SU-DHL-6 (cell line): ENCODE measurements at regions not wholly inside any gene's neighbourhood (a gene's known extent, or its start where the extent isn't known, plus 50 kb on each side); places are given as distances from the start of the nearest gene placed in this dataset.

Experiments
- H2AFZ ChIP-seq: fragments of 200-600 bp; sonication (generic); 2 replicates; pipeline ENCODE4 v1.6.1; 2014; ENCODE audit warnings: low read depth, mild to moderate bottlenecking, moderate library complexity, mixed read lengths, antibody characterized with exemption, low read length; ENCODE audit not compliant: severe bottlenecking
- H3F3A ChIP-seq: fragments of 200-600 bp; shearing (Covaris generic); 2 replicates; pipeline ENCODE4 v1.6.0; 2016; ENCODE audit warnings: antibody characterized with exemption, mild to moderate bottlenecking; ENCODE audit not compliant: insufficient read depth
- H3K27ac ChIP-seq: fragments of 200-600 bp; sonication (generic); 2 replicates; pipeline ENCODE4 v1.5.1; 2016; ENCODE audit warnings: low read depth, mild to moderate bottlenecking, low read length, moderate library complexity, mixed read lengths
- H3K27me3 ChIP-seq: fragments of 200-600 bp; sonication (generic), shearing (Covaris generic); 2 replicates; pipeline ENCODE4 v1.6.0; 2014; ENCODE audit warnings: mild to moderate bottlenecking, low read length
- H3K36me3 ChIP-seq: fragments of 200-600 bp; sonication (generic); 2 replicates; pipeline ENCODE4 v1.6.1; 2014; ENCODE audit warnings: mild to moderate bottlenecking, low read length, mixed read lengths
- H3K4me2 ChIP-seq: fragments of 300-600, 200-600 bp; shearing (Covaris generic), sonication (generic); 2 replicates; pipeline ENCODE4 v1.6.0; 2014; ENCODE audit warnings: low read length, low read depth, mild to moderate bottlenecking; ENCODE audit not compliant: poor library complexity, severe bottlenecking
- H3K4me3 ChIP-seq: fragments of 200-600 bp; sonication (generic); 2 replicates; pipeline ENCODE4 v1.5.1; 2014; ENCODE audit warnings: antibody characterized with exemption, low read length, mild to moderate bottlenecking, mixed read lengths; ENCODE audit not compliant: insufficient read depth, poor library complexity, severe bottlenecking
- H3K79me2 ChIP-seq: fragments of 200-600 bp; sonication (generic); 2 replicates; pipeline ENCODE4 v1.6.1; 2014; ENCODE audit warnings: mild to moderate bottlenecking, low read length, moderate library complexity; ENCODE audit not compliant: insufficient read depth
- H3K9ac ChIP-seq: fragments of 200-600 bp; sonication (generic); 2 replicates; pipeline ENCODE4 v1.7.0; 2014; ENCODE audit warnings: mild to moderate bottlenecking, low read length
- H3K9me2 ChIP-seq: fragments of 200-600 bp; sonication (generic); replicated peaks from 2 replicates; pipeline ENCODE4 v1.6.1; 2014; ENCODE audit warnings: low read length; ENCODE audit not compliant: insufficient read depth
- H3K9me3 ChIP-seq: fragments of 200-600 bp; sonication (generic); 2 replicates; pipeline ENCODE4 v1.6.1; 2014; ENCODE audit warnings: low read length, mixed read lengths; ENCODE audit not compliant: insufficient read depth
- H4K20me1 ChIP-seq: fragments of 200-600 bp; sonication (generic); 2 replicates; pipeline ENCODE4 v1.6.1; 2014; ENCODE audit warnings: low read depth, mild to moderate bottlenecking, antibody characterized with exemption, low read length, moderate library complexity, mixed read lengths
- CTCF ChIP-seq: fragments of 200-600 bp; sonication (generic); IDR thresholded peaks from one replicate; pipeline ENCODE4 v1.5.1; 2017; ENCODE audit warnings: antibody characterized with exemption, mild to moderate bottlenecking, low read length, moderate library complexity; ENCODE audit not compliant: insufficient read depth, poor library complexity, severe bottlenecking
- EZH2phosphoT487 ChIP-seq: fragments of 200-600 bp; sonication (generic), shearing (Covaris generic); conservative IDR thresholded peaks from 2 replicates; pipeline ENCODE4 v1.6.1; 2018; ENCODE audit warnings: mild to moderate bottlenecking, antibody characterized with exemption, low read length, moderate library complexity, mixed read lengths

- H3K4me2 ChIP-seq: no peak overlapping the region
- no peaks in the 10 kb centered on the region for H3K27me3 ChIP-seq
- no peaks in the 10 kb centered on the region for H3K9me2 ChIP-seq
- H3K36me3 ChIP-seq: no peaks in the 10 kb centered on the region
- H3K27ac ChIP-seq: no peak overlapping the region
- H3K79me2 ChIP-seq: no peaks in the 10 kb centered on the region
- H3K4me3 ChIP-seq: no peak overlapping the region
- H3K9me3 ChIP-seq: no peaks in the 10 kb centered on the region
- no peak overlapping the region for H2AFZ ChIP-seq
- H4K20me1 ChIP-seq: no peaks in the 10 kb centered on the region
- TF ChIP-seq CTCF: no peak
- no peak overlapping the region for H3K9ac ChIP-seq
- H3F3A ChIP-seq: no peaks in the 10 kb centered on the region
Measured at GRCh38 chr5:82674671-82675070, 396.5 kb upstream of the RPS23 start.

- no peak overlapping the region for H3K27ac ChIP-seq
- H4K20me1 ChIP-seq: no peaks in the 10 kb centered on the region
- no peaks in the 10 kb centered on the region for H3K27me3 ChIP-seq
- H3K9me2 ChIP-seq: no peaks in the 10 kb centered on the region
- H2AFZ ChIP-seq: no peak overlapping the region
- no peak overlapping the region for H3K9ac ChIP-seq
- no peak overlapping the region for H3K4me3 ChIP-seq
- no peak for TF ChIP-seq CTCF
- no peak for TF ChIP-seq EZH2phosphoT487
- no peaks in the 10 kb centered on the region for H3K79me2 ChIP-seq
- no peaks in the 10 kb centered on the region for H3K36me3 ChIP-seq
- H3K9me3 ChIP-seq: no peaks in the 10 kb centered on the region
- H3K4me2 ChIP-seq: no peak overlapping the region
- no peaks in the 10 kb centered on the region for H3F3A ChIP-seq
Measured at GRCh38 chr5:82673057-82673809, 395.1 kb upstream of the RPS23 start.

GRCh38 chr5:82670692-82671091 is 392.5 kb upstream of the RPS23 start:
- H3K9ac ChIP-seq: no peak overlapping the region
- H3K36me3 ChIP-seq: no peaks in the 10 kb centered on the region
- H3K79me2 ChIP-seq: no peaks in the 10 kb centered on the region
- H3K9me3 ChIP-seq: no peaks in the 10 kb centered on the region
- H3K27ac ChIP-seq: no peak overlapping the region
- no peak overlapping the region for H3K4me2 ChIP-seq
- TF ChIP-seq EZH2phosphoT487 (no peak), CTCF (no peak)
- no peaks in the 10 kb centered on the region for H4K20me1 ChIP-seq
- no peaks in the 10 kb centered on the region for H3K27me3 ChIP-seq
- H3K4me3 ChIP-seq: no peak overlapping the region
- H3K9me2 ChIP-seq: no peaks in the 10 kb centered on the region
- no peaks in the 10 kb centered on the region for H3F3A ChIP-seq
- H2AFZ ChIP-seq: no peak overlapping the region
